CD4-positive, alpha-beta T cell (primary cell): ENCODE measurements at regions not wholly inside any gene's neighbourhood (a gene's known extent, or its start where the extent isn't known, plus 50 kb on each side); places are given as distances from the start of the nearest gene placed in this dataset.

Source experiments
- ATAC-seq: fragments of 200-7000 bp; cut with Tn5 transposase; one replicate; pipeline ENCODE4 v1.10.0; 2022; ENCODE audit warnings: mild to moderate bottlenecking; ENCODE audit not compliant: poor library complexity
- CTCF ChIA-PET: fragments of 350-600 bp; sonication (Branson Sonifier 250); formaldehyde crosslinking; loops from one replicate; lab custom pipeline; 2021; ENCODE audit warnings: antibody characterized with exemption, inconsistent platforms; lab: Charles Lee
- POLR2A ChIA-PET: fragments of 350-600 bp; sonication (Branson Sonifier 250); formaldehyde crosslinking; loops from one replicate; lab custom pipeline; 2021; ENCODE audit warnings: antibody characterized with exemption, inconsistent platforms; lab: Charles Lee
- DNase-seq, 14 experiments: peaks; one replicate each; pipeline ENCODE4 v3.0.0-alpha.2; 2013 to 2020; ENCODE audit warnings: mixed read lengths in 2 of 14
- H3K27ac ChIP-seq, 2 donors: one replicate each; pipeline versions ENCODE4 v1.5.1 to v1.7.0; 2013; ENCODE audit warnings: low read length in 2 of 2, low read depth in 1 of 2, mild to moderate bottlenecking in 1 of 2
- H3K27me3 ChIP-seq, 2 experiments: 1 replicate in 1 of 2; 2 replicates in 1 of 2; pipeline versions ENCODE4 v1.6.1 to v1.7.0; 2013; ENCODE audit warnings: low read length in 2 of 2, control low read depth in 1 of 2, mild to moderate bottlenecking in 1 of 2, moderate library complexity in 1 of 2; ENCODE audit not compliant: insufficient read depth in 2 of 2, control insufficient read depth in 1 of 2
- H3K36me3 ChIP-seq: one replicate; pipeline ENCODE4 v1.6.1; 2013; ENCODE audit warnings: low read length, control low read depth; ENCODE audit not compliant: insufficient read depth
- H3K4me1 ChIP-seq: one replicate; pipeline ENCODE4 v1.6.1; 2013; ENCODE audit warnings: low read length, control low read depth; ENCODE audit not compliant: insufficient read depth
- H3K4me3 ChIP-seq: one replicate; pipeline ENCODE4 v1.5.1; 2013; ENCODE audit warnings: mild to moderate bottlenecking, low read length, moderate library complexity
- H3K9me3 ChIP-seq, 2 experiments: 1 replicate in 1 of 2; 2 replicates in 1 of 2; pipeline versions ENCODE4 v1.6.1 to v1.7.0; 2013; ENCODE audit warnings: low read length in 2 of 2, mild to moderate bottlenecking in 2 of 2, control low read depth in 1 of 2, moderate library complexity in 1 of 2; ENCODE audit not compliant: control insufficient read depth in 1 of 2, insufficient read depth in 1 of 2
- H3K27ac Mint-ChIP-seq: one replicate; pipeline ENCODE4 v1.8.0; 2020; ENCODE audit warnings: mixed read lengths
- H3K27me3 Mint-ChIP-seq: one replicate; pipeline ENCODE4 v1.8.0; 2021; ENCODE audit warnings: mixed read lengths
- H3K36me3 Mint-ChIP-seq: one replicate; pipeline ENCODE4 v1.8.0; 2021; ENCODE audit warnings: low read depth, mixed read lengths
- H3K4me1 Mint-ChIP-seq: one replicate; pipeline ENCODE4 v1.8.0; 2021; ENCODE audit warnings: low read depth, mixed read lengths
- H3K4me3 Mint-ChIP-seq: one replicate; pipeline ENCODE4 v1.8.0; 2020; ENCODE audit warnings: mild to moderate bottlenecking, mixed read lengths
- H3K9me3 Mint-ChIP-seq: one replicate; pipeline ENCODE4 v1.8.0; 2020; ENCODE audit warnings: mixed read lengths
- CTCF ChIP-seq: fragments of 200-600 bp; IDR thresholded peaks from one replicate; pipeline ENCODE4 v1.8.0; 2022; ENCODE audit warnings: antibody characterized with exemption, mild to moderate bottlenecking
- intact Hi-C, 2 experiments: fragments of 100-400 bp; cut with DNase I in 1 of 2; cut with micrococcal nuclease in 1 of 2; formaldehyde crosslinking; loops; one replicate each; pipeline versions ENCODE4 v1.15.1 to v1.9.0; 2023 to 2025; cut with DNase I, micrococcal nuclease

- no peak overlapping the region for H3K27ac ChIP-seq
- Mint-ChIP-seq H3K27ac (no peak overlapping the region), H3K4me3 (no peak overlapping the region), H3K27me3 (no peaks in the 10 kb centered on the region), H3K4me1 (no peaks in the 10 kb centered on the region), H3K9me3 (peaks cover 3% of the 10 kb centered on the region), H3K36me3 (no peaks in the 10 kb centered on the region)
- POLR2A ChIA-PET, result no interaction called here
- no peaks in the 10 kb centered on the region for H3K36me3 ChIP-seq
- H3K9me3 ChIP-seq, result peaks cover 0 to 4% of the 10 kb centered on the region in 2 experiments
- H3K4me1 ChIP-seq, result no peaks in the 10 kb centered on the region
- CTCF ChIA-PET, result no interaction called here
- DNase-seq, result no peak
- ATAC-seq, result no peak
- H3K27me3 ChIP-seq, result no peaks in the 10 kb centered on the region
- TF ChIP-seq CTCF, result no peak
- intact Hi-C loops, result no loop called here
- no peak overlapping the region for H3K4me3 ChIP-seq
Measured at GRCh38 chr4:138014590-138015288, 227.4 kb downstream of the SLC7A11 start.

DNA sequence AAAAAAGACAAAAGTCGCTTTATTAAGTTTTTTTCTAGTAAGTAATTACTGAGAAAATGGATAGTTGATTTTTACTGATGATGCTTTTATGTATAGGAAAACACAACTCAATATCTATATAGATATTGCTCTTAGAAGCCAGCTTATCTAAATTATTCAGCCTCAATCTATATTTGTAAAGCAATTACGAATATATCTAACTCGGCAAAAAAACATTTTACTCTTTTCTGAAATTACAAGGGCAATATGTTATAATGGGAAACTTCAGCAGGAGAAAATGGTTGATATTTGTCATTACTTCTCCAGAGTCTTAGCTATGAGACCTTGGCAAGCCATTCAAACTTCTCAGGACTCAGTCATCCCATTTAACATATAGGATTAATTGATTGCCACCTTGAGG lies 228.5 kb downstream of the SLC7A11 start:
- Mint-ChIP-seq H3K4me1 (no peaks in the 10 kb centered on the region), H3K9me3 (no peaks in the 10 kb centered on the region), H3K27ac (no peak overlapping the region), H3K36me3 (no peaks in the 10 kb centered on the region), H3K4me3 (no peak overlapping the region), H3K27me3 (no peaks in the 10 kb centered on the region)
- Histone ChIP-seq H3K36me3 (no peaks in the 10 kb centered on the region), H3K4me1 (no peaks in the 10 kb centered on the region), H3K9me3 (peaks cover 0 to 4% of the 10 kb centered on the region in 2 experiments), H3K4me3 (no peak overlapping the region), H3K27ac (no peak overlapping the region), H3K27me3 (no peaks in the 10 kb centered on the region)
- TF ChIP-seq CTCF, result no peak
- DNase-seq, result no peak
- CTCF ChIA-PET, result no interaction called here
- POLR2A ChIA-PET, result no interaction called here
- ATAC-seq, result no peak
- intact Hi-C loops, result no loop called here

- no peaks in the 10 kb centered on the region for H3K9me3 Mint-ChIP-seq
- Histone ChIP-seq H3K4me3 (no peak overlapping the region), H3K4me1 (no peaks in the 10 kb centered on the region), H3K36me3 (no peaks in the 10 kb centered on the region), H3K9me3 (peaks cover 0 to 4% of the 10 kb centered on the region in 2 experiments), H3K27me3 (no peaks in the 10 kb centered on the region), H3K27ac (no peak overlapping the region)
- no peaks in the 10 kb centered on the region for H3K4me1 Mint-ChIP-seq
- no peak for DNase-seq
- TF ChIP-seq CTCF, result no peak
- no peak overlapping the region for H3K27ac Mint-ChIP-seq
- ATAC-seq, result no peak
- H3K4me3 Mint-ChIP-seq, result no peak overlapping the region
- ChIA-PET POLR2A (no interaction called here), CTCF (no interaction called here)
- H3K27me3 Mint-ChIP-seq, result no peaks in the 10 kb centered on the region
- no peaks in the 10 kb centered on the region for H3K36me3 Mint-ChIP-seq
- intact Hi-C loops, result no loop called here
Measured at GRCh38 chr4:138010639-138011038, 231.5 kb downstream of the SLC7A11 start.
